Myocyte (in vitro differentiated cells): ENCODE measurements at regions not wholly inside any gene's neighbourhood (a gene's known extent, or its start where the extent isn't known, plus 50 kb on each side); places are given as distances from the start of the nearest gene placed in this dataset.

Experiments
- DNase-seq: peaks from one replicate; pipeline ENCODE4 v3.0.0-alpha.2; 2012; ENCODE audit warnings: low read depth

- DNase-seq: no peak
Observed at GRCh38 chr13:109862627-109863026, 76.2 kb upstream of the IRS2 start.

DNA sequence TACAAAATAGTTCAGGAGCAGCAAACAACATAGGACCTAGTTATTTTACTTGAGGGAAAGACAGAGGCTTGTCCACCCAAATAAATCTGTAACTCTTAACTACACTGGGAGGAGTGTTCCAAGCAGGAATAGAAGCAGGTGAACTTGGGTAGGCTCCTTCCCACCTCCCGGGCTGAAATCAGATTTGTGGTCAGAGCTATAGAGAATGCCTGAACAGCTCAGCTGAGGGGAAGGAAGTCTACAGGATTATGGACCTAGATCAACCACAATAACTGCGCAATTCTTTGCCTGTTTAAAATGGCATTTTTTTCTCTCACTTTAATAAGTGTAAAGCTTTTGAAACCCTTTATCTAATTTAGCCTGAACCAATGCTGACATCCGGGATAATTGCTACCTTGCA, 73.5 kb upstream of the IRS2 start:
- no peak for DNase-seq

DNA sequence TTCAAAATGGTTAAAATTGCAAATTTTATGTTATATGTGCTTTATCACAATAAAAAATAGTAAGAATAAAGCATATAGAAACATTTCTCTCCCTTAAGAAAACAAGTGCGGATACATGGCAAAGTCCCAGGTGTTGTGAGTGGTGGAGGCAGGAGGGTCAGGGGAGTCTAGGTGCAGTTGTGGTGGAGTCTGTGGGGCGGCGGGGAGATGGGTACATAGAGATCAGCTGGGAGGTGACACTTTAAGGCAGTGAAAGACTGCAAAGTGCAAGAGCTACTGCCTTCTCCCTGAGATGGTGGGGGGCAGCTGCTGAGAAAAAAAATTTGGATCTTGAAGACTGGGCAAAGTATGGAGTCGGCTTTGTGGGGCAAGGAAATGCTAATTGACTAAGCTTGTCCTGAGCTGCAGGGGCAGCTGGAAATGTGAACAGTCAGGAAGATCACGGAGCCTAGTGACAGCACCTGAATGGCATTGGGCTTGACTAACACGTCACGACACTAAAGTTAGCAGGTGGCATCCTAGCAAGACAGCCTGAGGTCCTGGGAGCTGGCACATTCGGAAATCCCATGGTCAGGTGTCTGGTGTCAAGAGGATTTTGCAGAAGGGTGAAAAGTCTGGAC, 72.9 kb upstream of the IRS2 start:
- DNase-seq: peak; percentile 82

GRCh38 chr13:109858319-109858718, 71.9 kb upstream of the IRS2 start:
- no peak for DNase-seq

DNA sequence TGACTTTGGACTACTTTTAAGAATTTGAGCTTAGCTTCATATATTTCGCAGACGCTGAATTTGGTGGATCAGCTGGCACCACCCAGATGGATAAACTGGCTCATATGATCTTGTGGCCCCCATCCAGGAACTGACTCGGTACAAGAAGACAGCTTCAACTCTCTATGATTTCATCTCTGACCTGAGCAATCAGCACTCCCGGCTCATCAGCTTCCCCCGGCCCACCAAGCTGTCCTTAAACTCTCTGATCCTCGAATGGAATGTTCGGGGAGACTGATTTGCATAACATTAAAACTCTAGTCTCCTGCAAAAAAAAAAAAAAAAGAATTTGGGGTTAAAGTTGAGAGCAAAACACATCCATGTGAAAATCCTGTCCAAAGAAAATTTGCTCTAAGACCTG, 71.4 kb upstream of the IRS2 start:
- no peak for DNase-seq

GRCh38 chr13:109857325-109857724, 70.9 kb upstream of the IRS2 start:
- DNase-seq: no peak

DNA sequence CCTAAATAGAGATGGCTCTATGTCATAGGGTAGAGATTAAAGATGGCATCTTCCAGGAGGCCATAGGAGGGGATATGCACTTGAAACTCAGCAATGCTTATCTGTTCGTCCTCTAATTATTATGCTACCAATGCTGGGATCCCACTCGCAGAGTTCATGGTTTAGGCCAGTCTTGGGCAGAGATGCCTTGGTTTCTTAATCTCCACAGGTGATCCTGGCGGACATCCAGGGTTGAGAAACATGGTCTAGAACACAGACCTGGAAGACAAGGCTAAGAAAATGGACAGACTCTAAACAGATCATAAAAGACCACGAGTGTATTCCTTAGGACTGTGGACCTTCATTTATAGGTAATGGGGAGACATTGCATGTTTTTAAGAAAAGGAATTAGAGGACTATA, 70.0 kb upstream of the IRS2 start:
- no peak for DNase-seq

DNA sequence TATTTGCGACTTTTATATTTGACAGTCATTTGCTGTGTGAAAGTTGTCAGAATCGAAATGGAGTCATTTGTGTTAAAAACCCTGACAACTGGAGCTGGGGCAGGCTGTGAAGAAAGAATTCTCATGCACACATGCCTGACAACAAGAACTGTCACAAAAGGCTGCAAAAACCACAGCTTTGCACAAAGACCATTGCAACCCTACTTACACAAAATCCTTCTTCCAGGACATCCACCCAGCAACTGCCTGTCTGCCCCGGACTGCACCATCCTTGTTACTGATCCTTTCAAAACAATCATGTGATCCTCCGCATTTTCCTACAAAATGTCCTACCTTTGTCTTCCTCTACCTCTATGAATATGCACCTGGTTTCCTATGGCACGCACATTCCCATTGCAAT, 66.8 kb upstream of the IRS2 start:
- no peak for DNase-seq

GRCh38 chr13:109846185-109846584, 59.8 kb upstream of the IRS2 start:
- no peak for DNase-seq

DNA sequence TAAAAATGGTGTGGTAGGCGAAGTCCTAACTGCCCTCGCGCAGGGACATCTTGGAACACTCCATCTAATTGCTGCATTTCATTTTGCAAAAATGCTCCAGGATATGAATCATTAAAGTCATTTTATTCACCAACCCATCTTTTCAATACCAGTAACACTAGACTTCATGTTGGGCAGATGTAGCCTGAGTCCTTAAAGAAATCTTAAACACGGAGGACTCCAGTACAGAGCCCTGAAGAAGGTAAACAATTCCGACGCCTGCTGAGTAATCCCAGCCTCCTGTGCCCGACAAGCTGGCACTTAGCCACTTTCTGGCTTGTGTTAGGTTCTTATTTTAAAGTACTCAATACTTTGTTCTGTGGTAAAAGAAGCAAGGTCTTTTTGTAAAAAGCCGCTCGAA, 58.0 kb upstream of the IRS2 start:
- peak; percentile 32 for DNase-seq

GRCh38 chr13:109843695-109844094, 57.3 kb upstream of the IRS2 start:
- no peak for DNase-seq

- no peak for DNase-seq
Observed at GRCh38 chr13:109842212-109842920, 56.0 kb upstream of the IRS2 start.

DNA sequence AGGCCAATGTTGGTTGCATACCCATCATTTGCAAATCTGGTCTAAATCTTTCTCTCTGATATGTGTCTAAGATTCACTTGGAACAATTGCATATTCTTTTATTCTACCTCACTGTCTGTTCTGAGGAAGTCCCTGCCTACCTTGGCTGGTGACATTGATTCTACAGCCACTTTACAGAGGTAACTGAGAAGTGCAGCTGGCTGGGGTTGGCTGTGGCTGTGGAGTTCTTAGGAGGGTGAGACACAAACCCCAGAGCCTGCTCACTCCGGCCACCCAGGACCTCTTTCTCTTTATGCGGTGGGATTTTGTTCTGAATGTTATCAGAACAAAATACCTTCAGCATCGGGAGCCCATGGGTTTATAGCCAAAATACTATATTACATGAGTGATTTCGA, 54.5 kb upstream of the IRS2 start:
- no peak for DNase-seq

- peak; percentile 86 for DNase-seq
Observed at GRCh38 chr13:109840201-109840892, 54.0 kb upstream of the IRS2 start.

GRCh38 chr13:109836629-109837607, 50.5 kb upstream of the IRS2 start:
- no peak for DNase-seq
